Activated CD8-positive, alpha-beta memory T cell treated with anti-CD3 and anti-CD28 coated beads, Interleukin-2, amount 50 U/mL, for 24 hours (primary cell): ENCODE measurements at regions not wholly inside any gene's neighbourhood (a gene's known extent, or its start where the extent isn't known, plus 50 kb on each side); places are given as distances from the start of the nearest gene placed in this dataset.

ENCODE experiments used
- DNase-seq: peaks from one replicate; pipeline ENCODE4 v3.0.0-alpha.2; 2020; ENCODE audit errors: extremely low read depth

- no peak for DNase-seq
Observed at GRCh38 chrX:38856670-38857265, 55.5 kb downstream of the MID1IP1 start.

- no peak for DNase-seq
Observed at GRCh38 chrX:38857736-38858523, 56.7 kb downstream of the MID1IP1 start.

- DNase-seq: no peak
Observed at GRCh38 chrX:38859602-38860001, 58.3 kb downstream of the MID1IP1 start.

GRCh38 chrX:38860106-38861013, 59.1 kb downstream of the MID1IP1 start:
- no peak for DNase-seq

- no peak for DNase-seq
Observed at GRCh38 chrX:38861489-38861888, 60.2 kb downstream of the MID1IP1 start.

GRCh38 chrX:38862100-38862499, 60.8 kb downstream of the MID1IP1 start:
- no peak for DNase-seq

GRCh38 chrX:38864165-38864564, 62.9 kb downstream of the MID1IP1 start:
- no peak for DNase-seq

GRCh38 chrX:38868321-38868720, 67.1 kb downstream of the MID1IP1 start:
- DNase-seq: no peak

GRCh38 chrX:38868941-38869401, 67.7 kb downstream of the MID1IP1 start:
- DNase-seq: no peak

GRCh38 chrX:38870361-38870895, 69.2 kb downstream of the MID1IP1 start:
- no peak for DNase-seq

GRCh38 chrX:38871129-38872029, 70.1 kb downstream of the MID1IP1 start:
- DNase-seq: no peak

GRCh38 chrX:38877366-38877765, 76.1 kb downstream of the MID1IP1 start:
- no peak for DNase-seq

GRCh38 chrX:38878641-38879340, 77.5 kb downstream of the MID1IP1 start:
- no peak for DNase-seq

GRCh38 chrX:38879631-38880220, 78.5 kb downstream of the MID1IP1 start:
- no peak for DNase-seq

GRCh38 chrX:38880296-38880854, 79.1 kb downstream of the MID1IP1 start:
- DNase-seq: no peak

- DNase-seq: no peak
Observed at GRCh38 chrX:38881066-38881465, 79.8 kb downstream of the MID1IP1 start.

- DNase-seq: no peak
Observed at GRCh38 chrX:38881727-38882126, 80.5 kb downstream of the MID1IP1 start.

GRCh38 chrX:38882894-38883626, 81.8 kb downstream of the MID1IP1 start:
- no peak for DNase-seq

- no peak for DNase-seq
Observed at GRCh38 chrX:38886112-38886511, 84.9 kb downstream of the MID1IP1 start.
